PC-3 (cell line): ENCODE measurements at regions not wholly inside any gene's neighbourhood (a gene's known extent, or its start where the extent isn't known, plus 50 kb on each side); places are given as distances from the start of the nearest gene placed in this dataset.

ENCODE experiments used
- ATAC-seq: fragments of 200-7000 bp; cut with Tn5 transposase; 2 replicates; pipeline ENCODE4 v1.9.1; 2020; ENCODE audit warnings: mild to moderate bottlenecking, moderate library complexity
- BruUV-seq: library from RNA; stranded (reverse); fragments of 400-500 nt; replicated peaks from 2 replicates; lab custom pipeline; 2021; lab: Mats Ljungman, UMichigan
- CTCF ChIA-PET: fragments of 300-600 bp; sonication (Branson Sonifier 250); formaldehyde crosslinking; loops from one replicate; lab custom pipeline; 2022; ENCODE audit warnings: antibody characterized with exemption; lab: Charles Lee
- POLR2A ChIA-PET: fragments of 300-600 bp; sonication (Branson Sonifier 250); formaldehyde crosslinking; loops from one replicate; lab custom pipeline; 2022; ENCODE audit warnings: antibody characterized with exemption; ENCODE audit not compliant: unreplicated experiment; lab: Charles Lee
- DNase-seq: peaks from one replicate; pipeline ENCODE4 v3.0.0-alpha.2; 2015
- H2AFZ ChIP-seq: fragments of 300-600 bp; sonication (generic); 2 replicates; pipeline ENCODE4 v1.6.0; 2016; ENCODE audit warnings: antibody characterized with exemption, low read length
- H3F3A ChIP-seq: fragments of 300-600 bp; sonication (generic); one replicate; pipeline ENCODE4 v1.6.0; 2017; ENCODE audit warnings: antibody characterized with exemption, low read length, control low read depth, mild to moderate bottlenecking; ENCODE audit not compliant: unreplicated experiment
- H3K27ac ChIP-seq: fragments of 300-600 bp; sonication (generic); 2 replicates; pipeline ENCODE4 v1.5.1; 2016; ENCODE audit warnings: mild to moderate bottlenecking, low read length
- H3K27me3 ChIP-seq: fragments of 300-600 bp; sonication (generic); 2 replicates; pipeline ENCODE4 v1.6.1; 2016; ENCODE audit warnings: low read length, mixed read lengths
- H3K36me3 ChIP-seq: fragments of 300-600 bp; sonication (generic); 2 replicates; pipeline ENCODE4 v1.6.1; 2016; ENCODE audit warnings: low read depth, mixed run types, low read length, mixed read lengths
- H3K4me1 ChIP-seq: fragments of 300-600 bp; sonication (generic); 2 replicates; pipeline ENCODE4 v1.5.1; 2016; ENCODE audit warnings: low read length; ENCODE audit not compliant: insufficient read depth
- H3K4me2 ChIP-seq: fragments of 300-600 bp; sonication (generic); 2 replicates; pipeline ENCODE4 v1.6.0; 2016; ENCODE audit warnings: low read length
- H3K4me3 ChIP-seq: fragments of 300-600 bp; sonication (generic); 2 replicates; pipeline ENCODE4 v1.5.1; 2016; ENCODE audit warnings: mild to moderate bottlenecking, low read length, mixed read lengths
- H3K79me2 ChIP-seq: fragments of 300-600 bp; sonication (generic); 2 replicates; pipeline ENCODE4 v1.6.1; 2017; ENCODE audit warnings: low read length, mixed read lengths
- H3K9ac ChIP-seq: fragments of 300-600 bp; sonication (generic); 2 replicates; pipeline ENCODE4 v1.6.0; 2016; ENCODE audit warnings: mild to moderate bottlenecking, low read length
- H3K9me2 ChIP-seq: fragments of 300-600 bp; sonication (generic); replicated peaks from 2 replicates; pipeline ENCODE4 v1.6.1; 2016; ENCODE audit warnings: mixed run types, low read length, mixed read lengths
- H3K9me3 ChIP-seq: fragments of 300-600 bp; sonication (generic); 2 replicates; pipeline ENCODE4 v1.6.1; 2016; ENCODE audit warnings: low read length, mixed read lengths
- H4K20me1 ChIP-seq: fragments of 300-600 bp; sonication (generic); 2 replicates; pipeline ENCODE4 v1.6.1; 2016; ENCODE audit warnings: low read length, mixed read lengths
- EZH2 ChIP-seq: fragments of 300-600 bp; sonication (generic); IDR thresholded peaks from one replicate; pipeline ENCODE4 v1.6.1; 2017; ENCODE audit warnings: antibody characterized with exemption, mild to moderate bottlenecking, low read length; ENCODE audit not compliant: unreplicated experiment
- EZH2phosphoT487 ChIP-seq: fragments of 300-600 bp; sonication (generic); IDR thresholded peaks from 2 replicates; pipeline ENCODE4 v1.6.1; 2018; ENCODE audit warnings: mild to moderate bottlenecking, antibody characterized with exemption, low read length, borderline replicate concordance
- intact Hi-C: fragments of 100-400 bp; cut with micrococcal nuclease; formaldehyde crosslinking; loops from 2 replicates; pipeline ENCODE4 v1.9.0; 2023
- TF ChIP-seq, protein P1 (sequence below): fragments of 300-600 bp; sonication (generic); conservative IDR thresholded peaks from 2 replicates; pipeline ENCODE4 v1.5.1; 2017; ENCODE audit warnings: antibody characterized with exemption, low read depth, mild to moderate bottlenecking, low read length

DNA sequence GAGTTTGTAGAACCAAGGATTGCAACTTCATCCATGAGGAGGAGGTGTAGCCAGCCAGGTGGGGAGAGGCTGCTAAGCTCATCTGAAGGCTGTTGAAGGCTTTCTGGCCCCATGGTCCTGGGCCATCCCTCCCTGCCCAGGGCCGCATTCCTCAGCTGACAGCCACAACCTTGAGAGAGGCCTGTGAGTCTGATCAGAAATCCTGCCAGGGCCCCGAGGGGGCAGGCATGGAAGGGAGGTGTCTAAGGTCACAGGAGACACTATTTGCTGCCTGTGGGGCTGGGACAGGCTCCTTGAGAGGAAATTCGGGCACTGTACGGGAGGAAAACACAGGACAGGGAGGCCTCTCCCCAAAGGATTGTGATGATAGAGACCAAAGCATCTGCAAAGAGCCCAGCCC, 88.1 kb upstream of the IGLL5 start:
- no peak overlapping the region for H2AFZ ChIP-seq
- H3K9ac ChIP-seq, result no peak overlapping the region
- no peaks in the 10 kb centered on the region for H3K9me2 ChIP-seq
- no peak for TF ChIP-seq EZH2
- TF ChIP-seq, protein P1, sequence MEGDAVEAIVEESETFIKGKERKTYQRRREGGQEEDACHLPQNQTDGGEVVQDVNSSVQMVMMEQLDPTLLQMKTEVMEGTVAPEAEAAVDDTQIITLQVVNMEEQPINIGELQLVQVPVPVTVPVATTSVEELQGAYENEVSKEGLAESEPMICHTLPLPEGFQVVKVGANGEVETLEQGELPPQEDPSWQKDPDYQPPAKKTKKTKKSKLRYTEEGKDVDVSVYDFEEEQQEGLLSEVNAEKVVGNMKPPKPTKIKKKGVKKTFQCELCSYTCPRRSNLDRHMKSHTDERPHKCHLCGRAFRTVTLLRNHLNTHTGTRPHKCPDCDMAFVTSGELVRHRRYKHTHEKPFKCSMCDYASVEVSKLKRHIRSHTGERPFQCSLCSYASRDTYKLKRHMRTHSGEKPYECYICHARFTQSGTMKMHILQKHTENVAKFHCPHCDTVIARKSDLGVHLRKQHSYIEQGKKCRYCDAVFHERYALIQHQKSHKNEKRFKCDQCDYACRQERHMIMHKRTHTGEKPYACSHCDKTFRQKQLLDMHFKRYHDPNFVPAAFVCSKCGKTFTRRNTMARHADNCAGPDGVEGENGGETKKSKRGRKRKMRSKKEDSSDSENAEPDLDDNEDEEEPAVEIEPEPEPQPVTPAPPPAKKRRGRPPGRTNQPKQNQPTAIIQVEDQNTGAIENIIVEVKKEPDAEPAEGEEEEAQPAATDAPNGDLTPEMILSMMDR, result no peak
- H3F3A ChIP-seq, result no peaks in the 10 kb centered on the region
- no peak overlapping the region for H3K4me3 ChIP-seq
- H3K4me1 ChIP-seq, result no peaks in the 10 kb centered on the region
- H3K4me2 ChIP-seq, result no peak overlapping the region
- H4K20me1 ChIP-seq, result no peaks in the 10 kb centered on the region
- ATAC-seq, result no peak
- ChIA-PET POLR2A (no interaction called here), CTCF (no interaction called here)
- no peak overlapping the region for H3K27ac ChIP-seq
- no peaks in the 10 kb centered on the region for H3K9me3 ChIP-seq
- no peak for DNase-seq
- peaks cover 28% of the 10 kb centered on the region for H3K27me3 ChIP-seq
- no peaks in the 10 kb centered on the region; the same call in 1 of the 2 replicates for H3K36me3 ChIP-seq
- H3K79me2 ChIP-seq, result no peaks in the 10 kb centered on the region
- no TSS peak for BruUV-seq
- intact Hi-C loops, result no loop called here

DNA sequence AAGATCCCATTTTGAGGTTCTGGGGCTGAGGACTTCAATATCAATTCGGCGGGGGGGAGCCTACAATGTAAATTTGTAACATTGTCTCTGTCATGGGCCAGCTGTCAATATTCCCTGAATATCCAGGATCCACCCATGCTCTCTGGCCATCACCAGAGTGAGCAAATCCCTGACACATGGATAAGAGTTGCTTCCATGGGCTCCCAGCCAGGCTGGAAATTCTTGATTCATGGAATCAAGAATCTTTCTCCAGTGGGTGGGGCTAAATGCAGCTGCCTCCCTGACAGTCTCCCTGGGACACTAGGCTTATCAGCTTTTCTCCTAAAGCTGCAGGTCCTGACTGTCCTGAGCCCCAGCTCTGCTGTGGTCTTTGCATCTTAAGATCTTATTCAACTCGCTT, 86.9 kb upstream of the IGLL5 start:
- Histone ChIP-seq H3K9ac (no peak overlapping the region), H4K20me1 (no peaks in the 10 kb centered on the region), H3K36me3 (no peaks in the 10 kb centered on the region; the same call in 1 of the 2 replicates), H3F3A (no peaks in the 10 kb centered on the region), H3K4me3 (no peak overlapping the region), H3K4me2 (no peak overlapping the region), H3K9me2 (no peaks in the 10 kb centered on the region), H3K9me3 (no peaks in the 10 kb centered on the region), H2AFZ (no peak overlapping the region), H3K4me1 (no peaks in the 10 kb centered on the region), H3K79me2 (no peaks in the 10 kb centered on the region), H3K27me3 (peaks cover 28% of the 10 kb centered on the region), H3K27ac (no peak overlapping the region)
- POLR2A ChIA-PET, result no interaction called here
- BruUV-seq, result no TSS peak
- no peak for TF ChIP-seq EZH2phosphoT487
- TF ChIP-seq EZH2, result no peak
- TF ChIP-seq, protein P1, result no peak
- DNase-seq (no peak), ATAC-seq (no peak)
- intact Hi-C loops, result no loop called here
- CTCF ChIA-PET, result no interaction called here

DNA sequence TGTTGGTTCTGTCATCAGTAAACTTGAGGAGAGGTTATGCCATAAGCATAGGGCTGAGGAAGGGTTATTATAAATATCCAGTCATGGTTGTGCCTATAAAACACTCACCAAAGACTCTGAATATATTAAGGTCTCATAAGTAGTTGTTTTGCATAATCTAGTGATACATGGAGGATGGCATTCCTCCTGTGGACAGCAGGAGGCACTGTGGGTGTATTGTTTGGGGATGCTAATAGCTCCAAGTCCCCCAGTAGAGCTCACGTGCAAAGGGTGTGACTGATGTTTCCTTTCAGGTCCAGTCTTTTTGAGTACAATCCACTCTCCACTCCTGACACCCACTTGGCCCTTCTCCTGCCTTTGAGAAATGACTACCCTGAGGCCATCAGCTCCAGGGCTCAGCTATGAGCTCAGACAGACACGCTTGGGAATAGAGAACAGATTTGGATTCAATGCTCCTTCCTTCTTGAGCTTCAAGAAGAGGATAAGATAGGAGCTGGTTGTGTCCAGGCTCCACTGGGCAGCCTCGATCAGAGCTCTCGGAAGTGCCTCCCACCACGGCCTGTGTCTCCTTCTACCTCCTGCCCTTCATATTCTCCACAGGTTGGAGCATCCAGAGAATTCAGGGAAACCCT, 85.2 kb upstream of the IGLL5 start:
- ChIA-PET POLR2A (no interaction called here), CTCF (no interaction called here)
- no peak overlapping the region for H3K27ac ChIP-seq
- no peak overlapping the region for H2AFZ ChIP-seq
- no peak overlapping the region for H3K9ac ChIP-seq
- H3K9me3 ChIP-seq, result no peaks in the 10 kb centered on the region
- H3K36me3 ChIP-seq, result no peaks in the 10 kb centered on the region; the same call in 1 of the 2 replicates
- H3K27me3 ChIP-seq, result peaks cover 27% of the 10 kb centered on the region
- H3K4me3 ChIP-seq, result no peak overlapping the region
- TF ChIP-seq EZH2phosphoT487, result no peak
- TF ChIP-seq, protein P1, result peak; percentile 39
- no peak overlapping the region for H3K4me2 ChIP-seq
- no peaks in the 10 kb centered on the region for H3F3A ChIP-seq
- no TSS peak for BruUV-seq
- ATAC-seq (no peak), DNase-seq (no peak)
- H3K4me1 ChIP-seq, result no peaks in the 10 kb centered on the region
- H3K9me2 ChIP-seq, result no peaks in the 10 kb centered on the region
- intact Hi-C loops, result no loop called here
- H3K79me2 ChIP-seq, result no peaks in the 10 kb centered on the region
- no peaks in the 10 kb centered on the region for H4K20me1 ChIP-seq
